CD4-positive, alpha-beta T cell treated with Interleukin-1 beta for 1 hour (primary cell): ENCODE measurements at regions not wholly inside any gene's neighbourhood (a gene's known extent, or its start where the extent isn't known, plus 50 kb on each side); places are given as distances from the start of the nearest gene placed in this dataset.
A peak's percentile ranks its signal among the peaks of the same experiment; 100 is the strongest.
"Not testable (repeated sequence)": the region's sequence is repeated elsewhere in the genome, so short reads cannot be mapped to it uniquely, and the experiment has no call there.

Source experiments
- DNase-seq, 2 donors: peaks; one replicate each; pipeline ENCODE4 v3.0.0-alpha.2; 2020 to 2022

DNA sequence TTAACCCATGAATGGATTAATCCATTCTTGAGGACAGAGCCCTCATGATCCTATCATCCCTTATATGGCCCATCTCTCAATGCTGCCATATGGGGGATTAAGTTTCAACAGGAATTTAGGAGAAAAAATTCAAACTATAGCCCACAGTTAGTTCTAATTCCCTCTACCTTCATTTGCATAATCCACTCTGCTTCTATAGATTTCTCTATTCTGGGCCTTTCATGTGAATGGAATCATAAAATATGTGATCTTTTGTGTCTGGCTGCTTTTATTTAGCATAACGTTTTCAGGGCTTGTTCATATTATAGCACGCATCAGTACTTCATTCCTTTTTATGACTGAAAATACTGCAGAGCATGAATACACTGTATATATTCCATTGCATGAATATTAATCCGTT is 55.4 kb downstream of the CTSL start:
- no peak for DNase-seq

GRCh38 chr9:87783180-87783579 is 57.3 kb downstream of the CTSL start:
- DNase-seq: no peak

DNA sequence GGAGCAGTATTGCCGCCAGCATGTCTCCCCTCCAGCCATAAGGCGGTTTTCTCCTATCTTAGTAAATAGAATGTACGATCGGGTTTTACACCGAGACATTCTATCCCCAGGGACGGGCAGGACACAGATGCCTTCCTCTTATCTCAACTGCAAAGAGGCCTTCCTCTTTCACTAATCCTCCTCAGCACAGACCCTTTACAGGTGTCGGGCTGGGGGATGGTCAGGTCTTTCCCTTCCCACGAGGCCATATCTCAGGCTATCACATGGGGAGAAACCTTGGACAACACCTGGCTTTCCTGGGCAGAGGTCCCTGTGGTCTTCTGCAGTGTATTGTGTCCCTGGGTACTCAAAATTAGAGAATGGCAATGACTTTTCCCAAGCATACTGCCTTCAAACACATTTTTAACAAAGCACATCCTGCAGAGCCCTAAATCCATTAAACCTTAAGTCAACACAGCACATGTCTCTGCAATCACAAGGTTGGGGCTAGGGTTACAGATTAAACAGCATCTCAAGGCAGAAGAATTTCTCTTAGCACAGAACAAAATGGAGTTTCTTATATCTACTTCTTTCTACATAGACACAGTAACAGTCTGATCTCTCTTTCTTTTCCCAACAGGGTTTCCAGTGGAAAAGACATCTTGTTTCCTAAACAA is 59.5 kb downstream of the CTSL start:
- DNase-seq: not testable (repeated sequence)

DNA sequence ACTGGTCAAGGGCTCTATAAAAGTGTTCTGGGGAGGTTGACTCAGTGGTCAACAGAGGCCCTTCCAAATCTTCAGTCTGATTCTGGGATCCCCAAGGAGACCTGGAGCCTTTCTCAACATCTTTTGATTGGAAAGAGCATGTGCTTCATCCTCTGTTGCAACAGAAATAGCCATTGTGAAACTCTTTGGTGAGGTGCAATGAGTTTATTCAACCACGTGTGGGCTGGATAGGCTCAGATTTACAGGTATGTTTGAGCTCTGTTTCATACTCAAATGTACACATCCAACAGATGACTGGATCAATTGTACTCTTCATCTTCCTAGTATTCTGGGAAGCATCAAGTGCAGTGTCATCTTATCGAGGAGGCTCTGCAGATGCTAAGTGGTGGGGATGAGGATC is 60.5 kb downstream of the CTSL start:
- no peak for DNase-seq

- no peak for DNase-seq
These were observed 61.0 kb downstream of the CTSL start for GRCh38 chr9:87786876-87787275.

- DNase-seq: no peak
These were observed 61.8 kb downstream of the CTSL start for GRCh38 chr9:87787735-87788134.

DNA sequence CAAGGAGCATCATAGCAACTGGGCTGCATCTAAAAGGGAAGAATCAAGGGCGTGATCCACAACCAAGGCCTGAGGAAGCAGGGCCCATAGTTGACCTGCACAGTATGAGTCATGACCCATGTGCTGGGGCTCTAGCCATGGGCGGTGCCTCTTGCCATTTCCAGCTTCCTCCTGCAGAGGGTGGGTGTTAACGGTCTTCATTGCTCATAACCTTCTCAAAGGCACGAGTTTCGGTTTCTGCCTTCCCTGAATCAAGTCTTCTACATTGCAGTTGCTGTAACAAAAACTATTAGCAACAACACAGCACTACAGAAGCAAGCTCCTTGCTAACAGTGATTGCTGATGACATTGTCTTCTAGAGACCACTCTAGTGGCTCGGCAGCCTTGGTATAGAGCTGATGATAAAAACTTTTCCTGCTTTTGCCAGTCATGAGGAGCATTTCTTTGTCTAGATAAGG is 66.9 kb downstream of the CTSL start:
- peak; percentile 54 to 86 for DNase-seq

- peak; percentile 2 to 50 for DNase-seq
These were observed 67.4 kb downstream of the CTSL start for GRCh38 chr9:87793292-87793691.

DNA sequence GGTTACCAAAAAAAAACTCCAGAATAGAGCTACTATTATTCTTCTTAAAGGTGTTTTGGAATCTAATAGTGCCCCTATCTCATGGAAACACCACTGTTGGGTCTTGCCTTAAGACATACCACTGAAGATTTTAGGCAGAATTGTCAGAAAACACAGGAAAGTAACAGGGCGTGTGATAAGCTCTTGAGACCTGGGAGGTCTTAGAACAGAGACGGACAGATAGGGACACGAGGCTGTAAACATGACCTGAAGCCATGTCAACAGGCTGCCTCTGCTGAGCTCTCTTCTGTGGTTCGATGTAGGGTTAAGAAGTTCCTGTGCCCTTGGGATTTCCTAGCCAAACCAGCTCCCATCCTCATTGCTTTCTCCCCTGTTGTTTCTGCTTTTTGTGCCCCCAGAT is 69.3 kb downstream of the CTSL start:
- no peak for DNase-seq

GRCh38 chr9:87796196-87796595 is 70.3 kb downstream of the CTSL start:
- DNase-seq: no peak

DNA sequence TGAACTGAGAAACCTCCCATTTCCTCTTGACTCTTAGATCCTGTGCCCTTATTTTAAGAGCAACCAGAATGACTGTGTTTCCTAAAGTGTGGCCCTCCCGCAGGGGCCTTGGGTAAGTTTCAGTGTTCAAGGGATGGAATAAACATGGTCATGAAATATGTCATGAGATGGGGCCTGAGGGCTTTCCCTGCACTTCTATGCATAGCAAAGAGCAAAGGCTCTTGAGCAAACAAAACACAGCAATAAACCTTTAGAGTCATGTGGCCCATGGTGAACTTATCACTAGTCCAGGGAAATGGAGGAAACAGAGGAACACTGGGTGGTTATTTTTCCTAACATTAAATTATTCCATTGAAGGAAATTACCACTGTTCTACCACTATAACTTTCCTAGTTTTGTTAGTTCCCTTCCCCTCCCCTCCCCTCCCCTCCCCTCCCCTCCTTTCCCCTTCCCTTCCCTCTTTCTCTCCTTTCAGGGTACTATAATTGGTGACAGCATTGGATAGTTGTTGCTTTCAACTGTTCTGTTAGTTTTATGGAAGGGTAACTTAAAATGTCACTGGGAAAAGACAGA is 72.4 kb downstream of the CTSL start:
- no peak for DNase-seq

DNA sequence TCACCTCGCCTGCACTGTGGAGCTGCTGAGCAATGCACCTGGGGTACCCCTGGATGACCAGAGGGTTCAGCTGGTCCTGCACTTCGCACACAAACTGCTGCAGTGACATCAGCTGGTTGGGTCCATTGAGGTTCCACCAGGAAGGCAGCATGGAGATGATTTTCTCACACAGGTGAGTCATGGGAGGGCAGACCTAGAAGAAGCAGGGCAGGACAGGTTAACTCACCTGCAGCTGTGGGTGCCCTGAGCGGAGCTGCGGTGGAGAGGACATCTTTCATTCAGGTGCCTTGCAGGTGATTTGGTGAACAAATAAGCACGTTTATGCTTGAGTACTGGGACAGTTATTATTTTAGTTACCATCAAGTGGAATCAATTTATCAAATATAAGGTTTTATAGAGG is 73.6 kb downstream of the CTSL start:
- no peak for DNase-seq

DNA sequence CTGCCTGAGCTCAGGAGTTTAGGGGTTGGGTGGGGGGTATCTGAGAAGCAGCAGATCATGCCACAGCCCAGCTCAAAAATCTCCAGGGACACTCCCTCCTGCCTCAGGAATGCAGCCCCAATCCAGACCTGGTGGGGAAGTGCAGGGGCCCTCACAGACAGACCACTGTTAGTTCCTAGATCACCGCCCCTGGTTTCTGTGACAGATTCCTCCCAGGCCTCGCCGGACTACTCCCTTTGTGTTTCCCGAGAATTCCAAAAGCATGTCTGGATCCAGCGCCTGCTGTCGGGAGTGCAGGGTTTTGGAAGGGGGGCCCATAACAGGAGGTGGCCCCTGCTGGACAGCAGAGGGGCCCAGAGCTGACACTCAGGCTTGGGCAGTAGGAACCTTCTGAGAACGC is 74.5 kb downstream of the CTSL start:
- DNase-seq: no peak

DNA sequence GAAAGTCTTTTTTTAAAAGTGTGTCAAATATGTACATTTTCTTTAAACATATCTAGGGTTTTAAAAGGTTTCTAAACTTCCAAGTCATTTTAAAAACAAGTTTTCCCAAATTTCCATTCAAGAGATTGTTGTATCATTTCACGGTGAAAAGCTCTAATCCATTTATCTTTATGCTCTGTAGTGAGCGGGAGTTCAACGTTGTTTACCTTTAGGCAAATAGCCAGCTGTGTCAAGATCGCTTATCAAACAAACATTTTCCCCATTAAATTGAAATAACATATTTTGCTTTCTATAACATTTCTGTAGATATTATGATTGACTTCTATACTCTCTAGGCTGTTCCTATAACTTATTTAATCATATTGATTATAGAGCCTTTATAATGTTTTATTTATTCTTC is 75.1 kb downstream of the CTSL start:
- DNase-seq: no peak

DNA sequence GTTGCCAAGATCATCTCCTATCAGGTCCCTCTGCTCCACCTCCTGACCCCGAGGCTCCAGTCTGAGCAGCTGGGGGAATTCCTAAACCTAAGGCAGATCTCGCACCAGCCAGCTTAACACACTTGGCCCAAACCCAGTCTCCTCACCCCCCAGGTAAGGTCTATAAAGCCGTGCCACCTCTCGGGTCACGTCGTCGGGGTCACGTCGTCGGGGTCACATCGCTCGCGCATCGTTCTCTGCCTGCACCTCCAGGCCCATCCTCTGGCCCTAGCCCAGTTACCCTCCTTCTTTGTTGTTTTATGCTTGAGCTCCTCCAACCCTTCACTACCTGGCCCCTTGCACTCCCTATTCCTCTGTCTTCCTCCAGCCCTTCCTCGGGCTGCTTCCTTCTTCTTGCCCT is 77.2 kb downstream of the CTSL start:
- no peak for DNase-seq

GRCh38 chr9:87803623-87804345 is 77.9 kb downstream of the CTSL start:
- DNase-seq: no peak

DNA sequence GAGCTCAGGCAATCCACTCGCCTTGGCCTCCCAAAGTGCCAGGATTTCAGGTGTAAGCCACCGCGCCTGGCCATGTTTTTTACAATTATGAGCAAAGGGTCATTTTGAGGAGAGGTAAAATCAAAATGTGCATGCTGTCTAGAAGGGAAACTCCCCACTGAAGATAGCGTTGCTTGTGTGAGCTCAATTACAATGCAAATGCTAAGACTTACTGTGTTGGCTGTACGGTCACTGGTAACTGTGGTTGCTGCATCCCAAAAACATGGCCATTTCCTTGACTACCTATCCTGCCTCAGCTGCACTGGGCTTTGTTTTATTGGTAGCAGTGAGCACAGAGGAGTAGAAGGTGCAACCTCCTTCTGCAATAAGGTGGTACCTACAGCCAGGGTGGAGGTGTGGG is 77.4 kb upstream of the SPATA31E1 start:
- no peak for DNase-seq

- DNase-seq: no peak
These were observed 72.7 kb upstream of the SPATA31E1 start for GRCh38 chr9:87810008-87810407.

GRCh38 chr9:87810679-87811178 is 71.9 kb upstream of the SPATA31E1 start:
- no peak for DNase-seq

DNA sequence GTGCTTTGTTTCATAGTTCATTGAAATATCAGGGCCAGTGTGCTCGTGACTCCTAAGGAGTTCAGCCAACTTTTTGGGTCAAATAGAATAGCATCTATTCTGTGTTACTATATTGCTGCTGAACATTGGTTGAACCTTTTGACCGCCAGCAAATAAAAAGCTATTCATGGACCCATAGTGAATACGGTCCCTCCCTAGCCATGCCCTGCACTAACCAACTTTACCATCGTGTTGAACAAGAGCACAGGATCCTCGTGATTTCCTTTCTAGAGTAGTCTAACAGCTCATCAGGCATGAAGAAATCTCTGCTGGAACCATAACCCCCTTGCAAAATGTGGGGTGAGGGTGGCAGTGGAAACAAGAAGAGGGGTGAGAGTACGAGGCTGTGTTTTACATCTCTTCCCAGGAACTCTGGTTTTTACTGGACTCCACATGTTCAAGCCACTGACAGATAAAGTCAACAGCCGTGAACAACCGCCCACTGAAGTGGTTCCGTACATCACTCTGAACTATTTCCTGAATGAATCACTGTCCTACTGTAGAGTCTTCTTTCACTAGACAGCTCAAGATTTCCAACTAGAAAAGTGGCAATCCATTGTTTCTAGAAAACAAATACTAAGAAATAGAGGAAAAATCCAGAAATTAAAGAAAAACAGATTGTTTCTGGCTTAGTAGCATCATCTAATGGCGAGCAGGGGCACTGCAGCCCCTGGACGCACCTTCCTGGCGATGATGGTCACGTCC is 70.1 kb upstream of the SPATA31E1 start:
- no peak for DNase-seq

DNA sequence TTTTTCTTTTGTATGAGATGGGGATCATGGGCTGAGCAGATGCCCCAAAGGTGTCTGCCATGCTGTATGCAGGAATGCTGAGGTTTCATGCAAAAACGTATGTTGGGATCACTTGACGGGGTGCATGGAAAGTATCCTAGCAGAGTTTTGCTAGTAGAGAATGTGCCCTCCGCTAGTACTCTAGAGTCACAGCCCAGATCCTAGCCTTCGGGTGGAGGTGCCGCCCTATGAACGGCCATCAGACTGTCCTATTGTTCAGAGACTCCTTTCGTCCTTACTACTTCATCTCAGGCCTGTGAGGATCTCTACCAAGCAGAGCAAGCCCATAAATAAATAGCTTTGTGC is 69.6 kb upstream of the SPATA31E1 start:
- no peak for DNase-seq

DNA sequence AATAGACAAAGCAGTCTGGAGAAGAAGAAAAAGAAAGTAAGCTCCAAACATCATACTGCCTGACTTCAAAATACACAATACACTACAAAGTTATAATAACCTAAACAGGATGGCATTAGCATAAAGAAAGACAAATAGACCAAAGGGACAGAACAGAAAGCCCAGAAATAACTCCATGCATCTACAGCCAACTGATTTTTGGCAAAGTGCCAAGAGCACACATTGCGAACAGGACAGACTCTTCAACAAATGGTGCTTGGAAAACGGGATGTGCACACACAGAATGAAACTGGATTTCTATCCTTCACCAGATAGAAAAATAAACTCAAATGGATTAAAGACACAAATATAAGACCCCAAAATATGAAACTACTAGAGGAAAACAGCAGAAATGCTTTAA is 66.6 kb upstream of the SPATA31E1 start:
- no peak for DNase-seq

- DNase-seq: no peak
These were observed 64.4 kb upstream of the SPATA31E1 start for GRCh38 chr9:87818308-87818707.
